Nephron progenitor cell (in vitro differentiated cells): ENCODE measurements at regions not wholly inside any gene's neighbourhood (a gene's known extent, or its start where the extent isn't known, plus 50 kb on each side); places are given as distances from the start of the nearest gene placed in this dataset.

Experiments used
- DNase-seq: peaks from one replicate; pipeline ENCODE4 v3.0.0; 2021
- H3K27ac Mint-ChIP-seq: 2 replicates; pipeline ENCODE4 v1.8.0; 2021; ENCODE audit warnings: mild to moderate bottlenecking, moderate library complexity, mixed read lengths
- H3K27me3 Mint-ChIP-seq: 2 replicates; pipeline ENCODE4 v1.8.0; 2021; ENCODE audit warnings: mild to moderate bottlenecking, low read depth, mixed read lengths; ENCODE audit not compliant: poor library complexity
- H3K36me3 Mint-ChIP-seq: 2 replicates; pipeline ENCODE4 v1.8.0; 2021; ENCODE audit warnings: low read depth, mixed read lengths
- H3K4me1 Mint-ChIP-seq: 2 replicates; pipeline ENCODE4 v1.8.0; 2021; ENCODE audit warnings: mixed read lengths
- H3K4me3 Mint-ChIP-seq: 2 replicates; pipeline ENCODE4 v1.8.0; 2021; ENCODE audit warnings: mild to moderate bottlenecking, moderate library complexity, mixed read lengths
- H3K9me3 Mint-ChIP-seq: 2 replicates; pipeline ENCODE4 v1.8.0; 2021; ENCODE audit warnings: mild to moderate bottlenecking, moderate library complexity, mixed read lengths
- TF ChIP-seq, protein P1 (sequence below): fragments of 200-600 bp; sonication (generic); IDR thresholded peaks from 2 replicates; pipeline ENCODE4 v1.5.0; 2021; ENCODE audit warnings: antibody characterized with exemption

DNA sequence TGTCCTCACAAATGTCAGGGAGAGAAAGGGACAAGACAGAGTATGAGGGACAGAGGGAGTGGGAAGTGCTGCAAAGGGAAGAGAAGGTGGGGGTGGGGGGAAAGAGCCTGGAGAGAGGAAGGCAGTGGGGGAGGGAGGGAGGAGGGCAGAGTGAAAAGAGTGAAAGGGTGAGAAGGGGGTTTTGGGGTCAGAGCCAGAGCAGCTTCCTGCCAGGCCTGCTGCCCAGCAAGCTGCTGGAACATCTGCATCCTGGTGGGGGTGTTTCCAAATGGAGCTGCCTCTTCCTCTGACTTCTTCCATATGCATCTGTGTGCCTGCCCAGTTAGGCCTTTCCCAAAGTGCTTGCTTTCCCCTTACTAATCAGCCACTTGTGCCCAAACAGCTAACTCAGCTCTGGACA is 94.3 kb upstream of the CELF4 start:
- Mint-ChIP-seq H3K36me3 (no peaks in the 10 kb centered on the region), H3K27ac (no peak overlapping the region), H3K4me1 (peaks cover 30% of the 10 kb centered on the region), H3K27me3 (peaks cover 10% of the 10 kb centered on the region), H3K9me3 (no peaks in the 10 kb centered on the region), H3K4me3 (no peak overlapping the region)
- TF ChIP-seq, protein P1, sequence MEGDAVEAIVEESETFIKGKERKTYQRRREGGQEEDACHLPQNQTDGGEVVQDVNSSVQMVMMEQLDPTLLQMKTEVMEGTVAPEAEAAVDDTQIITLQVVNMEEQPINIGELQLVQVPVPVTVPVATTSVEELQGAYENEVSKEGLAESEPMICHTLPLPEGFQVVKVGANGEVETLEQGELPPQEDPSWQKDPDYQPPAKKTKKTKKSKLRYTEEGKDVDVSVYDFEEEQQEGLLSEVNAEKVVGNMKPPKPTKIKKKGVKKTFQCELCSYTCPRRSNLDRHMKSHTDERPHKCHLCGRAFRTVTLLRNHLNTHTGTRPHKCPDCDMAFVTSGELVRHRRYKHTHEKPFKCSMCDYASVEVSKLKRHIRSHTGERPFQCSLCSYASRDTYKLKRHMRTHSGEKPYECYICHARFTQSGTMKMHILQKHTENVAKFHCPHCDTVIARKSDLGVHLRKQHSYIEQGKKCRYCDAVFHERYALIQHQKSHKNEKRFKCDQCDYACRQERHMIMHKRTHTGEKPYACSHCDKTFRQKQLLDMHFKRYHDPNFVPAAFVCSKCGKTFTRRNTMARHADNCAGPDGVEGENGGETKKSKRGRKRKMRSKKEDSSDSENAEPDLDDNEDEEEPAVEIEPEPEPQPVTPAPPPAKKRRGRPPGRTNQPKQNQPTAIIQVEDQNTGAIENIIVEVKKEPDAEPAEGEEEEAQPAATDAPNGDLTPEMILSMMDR = no peak
- DNase-seq = no peak

DNA sequence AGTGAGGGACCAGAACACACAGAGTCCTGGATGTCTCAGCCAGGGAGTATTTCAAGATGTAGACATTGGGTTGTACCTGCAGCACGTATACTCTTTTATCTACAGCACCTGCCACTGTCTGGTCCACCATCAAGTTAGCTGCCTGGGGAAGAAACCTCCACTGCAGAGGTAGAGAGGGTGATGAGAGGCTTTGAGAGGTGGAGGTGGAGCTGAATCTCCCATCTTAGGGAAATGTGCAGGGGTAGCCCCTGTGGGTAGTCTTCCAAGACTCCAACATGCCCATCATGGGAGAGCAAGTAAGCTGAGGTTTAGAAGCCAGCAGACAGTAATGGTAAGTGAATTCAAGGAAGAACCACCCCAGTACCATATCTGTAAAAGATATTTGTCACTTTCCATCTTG is 93.3 kb upstream of the CELF4 start:
- H3K9me3 Mint-ChIP-seq = no peaks in the 10 kb centered on the region
- H3K4me1 Mint-ChIP-seq = peaks cover 38% of the 10 kb centered on the region
- no peak overlapping the region for H3K4me3 Mint-ChIP-seq
- no peak for DNase-seq
- H3K36me3 Mint-ChIP-seq = no peaks in the 10 kb centered on the region
- H3K27me3 Mint-ChIP-seq = peaks cover 10% of the 10 kb centered on the region
- H3K27ac Mint-ChIP-seq = no peak overlapping the region
- TF ChIP-seq, protein P1 = no peak

DNA sequence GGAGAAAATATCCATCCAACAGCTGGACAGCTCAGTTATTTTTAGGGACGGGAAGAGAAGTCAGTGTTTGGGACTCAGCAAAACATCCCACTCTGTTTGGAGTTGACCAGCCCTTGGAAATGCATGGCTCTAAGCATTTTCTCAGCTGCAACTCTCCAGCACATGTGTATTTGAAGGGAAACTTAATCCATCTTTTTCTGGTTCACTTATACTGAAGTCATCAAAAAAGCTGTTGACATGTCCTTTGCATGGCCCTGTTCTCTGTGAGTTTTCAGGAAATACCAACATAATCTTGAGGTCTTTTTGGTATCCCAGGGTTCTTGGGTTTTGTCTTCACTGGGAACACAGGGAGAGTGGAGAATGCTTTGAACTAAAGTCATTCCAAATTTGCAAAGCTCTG is 91.9 kb upstream of the CELF4 start:
- H3K36me3 Mint-ChIP-seq = no peaks in the 10 kb centered on the region
- no peak for DNase-seq
- peaks cover 10% of the 10 kb centered on the region for H3K27me3 Mint-ChIP-seq
- no peaks in the 10 kb centered on the region for H3K9me3 Mint-ChIP-seq
- H3K4me3 Mint-ChIP-seq = no peak overlapping the region
- TF ChIP-seq, protein P1 = no peak
- H3K4me1 Mint-ChIP-seq = peaks cover 44% of the 10 kb centered on the region
- H3K27ac Mint-ChIP-seq = no peak overlapping the region

DNA sequence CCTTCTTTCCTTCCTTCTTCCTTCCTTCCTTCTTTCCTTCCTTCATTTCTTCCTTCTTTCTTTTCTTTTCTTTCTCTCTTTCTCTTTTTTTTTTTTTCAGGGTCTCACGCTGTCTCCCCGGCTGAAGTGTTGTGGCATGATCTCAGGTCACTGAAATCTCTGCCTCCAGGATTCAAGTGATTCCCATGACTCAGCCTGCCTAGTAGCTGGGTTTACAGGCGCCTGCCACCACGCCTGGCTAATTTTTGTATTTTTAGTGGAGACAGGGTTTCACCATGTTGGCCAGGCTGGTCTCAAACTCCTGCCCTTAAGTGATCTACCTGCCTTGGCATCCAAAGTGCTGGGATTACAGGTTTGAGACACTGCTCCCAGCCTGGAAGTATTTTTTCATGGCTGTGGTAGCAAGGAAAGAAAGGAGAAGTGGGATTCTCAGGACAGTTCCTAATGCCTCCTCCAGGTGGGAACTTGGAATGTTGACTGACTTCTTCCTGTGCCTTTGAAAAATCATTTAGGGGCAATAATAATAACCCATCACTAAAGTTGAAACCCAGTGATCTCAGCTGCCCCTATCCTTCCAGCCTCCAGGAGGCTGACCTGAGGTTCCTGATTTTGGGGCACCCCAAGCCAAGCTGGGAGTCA is 89.3 kb upstream of the CELF4 start:
- Mint-ChIP-seq H3K4me1 (peaks cover 32% of the 10 kb centered on the region), H3K27me3 (peaks cover 6% of the 10 kb centered on the region), H3K4me3 (no peak overlapping the region), H3K27ac (no peak overlapping the region), H3K9me3 (peaks cover 4% of the 10 kb centered on the region), H3K36me3 (no peaks in the 10 kb centered on the region)
- TF ChIP-seq, protein P1 = no peak
- DNase-seq = no peak

DNA sequence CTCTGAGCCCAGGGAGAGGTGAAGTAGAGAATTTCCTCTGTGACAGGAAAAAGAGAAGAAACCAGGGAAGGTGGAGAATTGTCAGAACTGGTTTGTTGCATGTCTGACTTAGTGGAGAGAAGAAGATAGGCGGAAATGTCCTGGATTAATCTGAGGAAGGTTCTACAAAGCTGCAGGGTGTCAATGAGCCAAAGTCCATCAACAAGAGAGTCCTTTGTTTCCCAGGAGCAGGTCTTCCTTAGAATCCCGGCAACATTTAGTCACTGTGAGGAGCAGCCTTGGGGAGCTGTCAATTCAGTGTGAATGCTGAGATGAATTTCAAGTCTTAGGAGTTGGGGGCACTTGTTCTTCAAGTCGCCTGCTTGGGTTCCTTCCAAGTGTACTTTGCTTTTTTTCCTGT is 88.4 kb upstream of the CELF4 start:
- H3K4me1 Mint-ChIP-seq = peaks cover 23% of the 10 kb centered on the region
- TF ChIP-seq, protein P1 = no peak
- no peaks in the 10 kb centered on the region for H3K36me3 Mint-ChIP-seq
- peaks cover 6% of the 10 kb centered on the region for H3K27me3 Mint-ChIP-seq
- no peak for DNase-seq
- H3K27ac Mint-ChIP-seq = peak overlapping the region; percentile 79
- H3K4me3 Mint-ChIP-seq = no peak overlapping the region
- H3K9me3 Mint-ChIP-seq = peaks cover 10% of the 10 kb centered on the region

DNA sequence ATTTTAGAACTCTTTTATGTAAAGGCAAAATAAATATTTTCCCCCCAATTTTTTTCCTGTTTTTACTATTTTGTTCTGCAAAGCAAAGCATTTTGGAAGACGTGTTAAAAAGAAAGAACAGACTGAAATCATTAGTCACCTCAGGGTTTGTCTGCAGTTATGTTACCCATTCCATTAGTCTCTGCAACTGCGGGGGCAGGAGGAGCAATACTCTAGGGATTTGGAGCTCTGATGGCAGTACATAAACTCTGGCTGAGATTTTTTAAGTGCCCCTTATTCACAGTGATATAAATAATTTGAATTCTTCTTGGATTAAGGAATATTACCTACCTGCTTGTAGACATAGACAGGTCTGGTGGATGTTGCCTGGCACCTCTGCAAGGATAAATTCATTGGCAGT is 88.0 kb upstream of the CELF4 start:
- Mint-ChIP-seq H3K4me1 (peaks cover 23% of the 10 kb centered on the region), H3K4me3 (no peak overlapping the region), H3K27me3 (peaks cover 6% of the 10 kb centered on the region), H3K36me3 (no peaks in the 10 kb centered on the region), H3K9me3 (peaks cover 15% of the 10 kb centered on the region), H3K27ac (peak overlapping the region; percentile 79)
- TF ChIP-seq, protein P1 = no peak
- DNase-seq = no peak
